WTC11 (cell line): ENCODE measurements at regions not wholly inside any gene's neighbourhood (a gene's known extent, or its start where the extent isn't known, plus 50 kb on each side); places are given as distances from the start of the nearest gene placed in this dataset.

Experiments used
- ATAC-seq: fragments of 200-7000 bp; cut with Tn5 transposase; 2 replicates; pipeline ENCODE4 v1.10.0; 2021; ENCODE audit warnings: mild to moderate bottlenecking, moderate library complexity
- CTCF ChIA-PET: fragments of 300-600 bp; sonication (Branson Sonifier 250); formaldehyde crosslinking; loops from one replicate; lab custom pipeline; 2021; ENCODE audit warnings: antibody characterized with exemption; lab: Charles Lee
- POLR2A ChIA-PET: fragments of 350-600 bp; sonication (Branson Sonifier 250); formaldehyde crosslinking; loops from one replicate; lab custom pipeline; 2021; ENCODE audit warnings: antibody characterized with exemption; lab: Charles Lee
- DNase-seq: peaks from one replicate; pipeline ENCODE4 v3.0.0; 2021; ENCODE audit warnings: low spot score
- H3K27ac Mint-ChIP-seq: 2 replicates; pipeline ENCODE4 v1.8.0; 2021; ENCODE audit warnings: mixed read lengths
- H3K27me3 Mint-ChIP-seq: 2 replicates; pipeline ENCODE4 v1.8.0; 2021; ENCODE audit warnings: low read depth, mild to moderate bottlenecking, moderate library complexity, mixed read lengths
- H3K36me3 Mint-ChIP-seq: 2 replicates; pipeline ENCODE4 v1.8.0; 2021; ENCODE audit warnings: mixed read lengths
- H3K4me1 Mint-ChIP-seq: 2 replicates; pipeline ENCODE4 v1.8.0; 2022; ENCODE audit warnings: mixed read lengths
- H3K4me3 Mint-ChIP-seq: 2 replicates; pipeline ENCODE4 v1.8.0; 2021; ENCODE audit warnings: mild to moderate bottlenecking, moderate library complexity, mixed read lengths
- H3K9me3 Mint-ChIP-seq: 2 replicates; pipeline ENCODE4 v1.8.0; 2021; ENCODE audit warnings: mixed read lengths
- CBFB ChIP-seq: sonication (generic); formaldehyde crosslinking; IDR thresholded peaks from 2 replicates; pipeline ENCODE4 v1.8.1; 2022; ENCODE audit warnings: mild to moderate bottlenecking, low read depth, missing genetic modification reagents
- CTCF ChIP-seq: fragments of 200-600 bp; IDR thresholded peaks from 2 replicates; pipeline ENCODE4 v1.8.0; 2022; ENCODE audit warnings: antibody characterized with exemption
- ETV6 ChIP-seq: sonication (generic); formaldehyde crosslinking; IDR thresholded peaks from 2 replicates; pipeline ENCODE4 v1.8.1; 2022; ENCODE audit warnings: mild to moderate bottlenecking, missing genetic modification reagents
- FOXP4 ChIP-seq: sonication (generic); formaldehyde crosslinking; IDR thresholded peaks from 2 replicates; pipeline ENCODE4 v1.8.0; 2022; ENCODE audit warnings: mild to moderate bottlenecking, missing genetic modification reagents
- IRF1 ChIP-seq: sonication (generic); formaldehyde crosslinking; IDR thresholded peaks from 2 replicates; pipeline ENCODE4 v1.8.0; 2023; ENCODE audit warnings: missing genetic modification reagents
- MYBL2 ChIP-seq: sonication (generic); formaldehyde crosslinking; IDR thresholded peaks from 2 replicates; pipeline ENCODE4 v1.8.1; 2023; ENCODE audit warnings: mild to moderate bottlenecking, moderate library complexity, missing genetic modification reagents
- SMAD3 ChIP-seq: sonication (generic); formaldehyde crosslinking; IDR thresholded peaks from 2 replicates; pipeline ENCODE4 v1.8.0; 2022; ENCODE audit warnings: missing genetic modification reagents, mild to moderate bottlenecking, borderline replicate concordance
- SMAD4 ChIP-seq: sonication (generic); formaldehyde crosslinking; IDR thresholded peaks from 2 replicates; pipeline ENCODE4 v1.8.0; 2022; ENCODE audit warnings: mild to moderate bottlenecking, missing genetic modification reagents
- TCF7 ChIP-seq: sonication (generic); formaldehyde crosslinking; IDR thresholded peaks from 2 replicates; pipeline ENCODE4 v1.8.0; 2022; ENCODE audit warnings: mild to moderate bottlenecking, low read depth, missing genetic modification reagents, moderate library complexity
- TEAD1 ChIP-seq: sonication (generic); formaldehyde crosslinking; IDR thresholded peaks from 2 replicates; pipeline ENCODE4 v1.8.0; 2022; ENCODE audit warnings: mild to moderate bottlenecking, missing genetic modification reagents
- USF1 ChIP-seq: sonication (generic); formaldehyde crosslinking; IDR thresholded peaks from 2 replicates; pipeline ENCODE4 v1.8.0; 2022; ENCODE audit warnings: mild to moderate bottlenecking, missing genetic modification reagents
- USF2 ChIP-seq: sonication (generic); formaldehyde crosslinking; IDR thresholded peaks from 2 replicates; pipeline ENCODE4 v1.8.1; 2023; ENCODE audit warnings: mild to moderate bottlenecking, missing genetic modification reagents, moderate library complexity
- ZNF219 ChIP-seq: sonication (generic); formaldehyde crosslinking; IDR thresholded peaks from 2 replicates; pipeline ENCODE4 v1.8.0; 2023; ENCODE audit warnings: missing genetic modification reagents, mild to moderate bottlenecking, borderline replicate concordance
- ZNF281 ChIP-seq: sonication (generic); formaldehyde crosslinking; IDR thresholded peaks from 2 replicates; pipeline ENCODE4 v1.8.0; 2023; ENCODE audit warnings: mild to moderate bottlenecking, missing genetic modification reagents
- ZNF512 ChIP-seq: sonication (generic); formaldehyde crosslinking; IDR thresholded peaks from 2 replicates; pipeline ENCODE4 v1.8.1; 2022; ENCODE audit warnings: missing genetic modification reagents, borderline replicate concordance

GRCh38 chr1:199161319-199161680 lies 522.5 kb downstream of the PTPRC start:
- no peak for DNase-seq

GRCh38 chr1:199161766-199162303 lies 523.0 kb downstream of the PTPRC start:
- peaks cover 13% of the 10 kb centered on the region for H3K4me1 Mint-ChIP-seq
- no peaks in the 10 kb centered on the region for H3K36me3 Mint-ChIP-seq
- no peaks in the 10 kb centered on the region for H3K9me3 Mint-ChIP-seq
- peak overlapping the region; percentile 87 for H3K27ac Mint-ChIP-seq
- H3K27me3 Mint-ChIP-seq = no peaks in the 10 kb centered on the region
- CTCF ChIA-PET = no interaction called here
- POLR2A ChIA-PET = no interaction called here
- no peak for DNase-seq
- TF ChIP-seq FOXP4 (CRISPR knock-in tag) (no peak), SMAD4 (CRISPR knock-in tag) (no peak), ZNF219 (no peak), USF2 (CRISPR knock-in tag) (no peak)
- peak; percentile 32; the same call in 1 of the 2 replicates for ATAC-seq
- H3K4me3 Mint-ChIP-seq = no peak overlapping the region

More at GRCh38 chr1:199161319-199161680, 522.5 kb downstream of the PTPRC start:
- Mint-ChIP-seq H3K27me3 (no peaks in the 10 kb centered on the region), H3K4me3 (no peak overlapping the region)
- no peak for TF ChIP-seq CTCF
- no peak for TF ChIP-seq SMAD3 (CRISPR knock-in tag)
- no peak for TF ChIP-seq ZNF512 (CRISPR knock-in tag)
- TF ChIP-seq MYBL2 (CRISPR knock-in tag) = no peak
- no peak for TF ChIP-seq USF1 (CRISPR knock-in tag)
- no peak for TF ChIP-seq IRF1 (CRISPR knock-in tag)
- TF ChIP-seq, all 79 proteins: peak for 0
- no peaks in the 10 kb centered on the region for H3K9me3 Mint-ChIP-seq
- no peaks in the 10 kb centered on the region for H3K36me3 Mint-ChIP-seq
- CTCF ChIA-PET = no interaction called here
- peak; percentile 81 for ATAC-seq
- POLR2A ChIA-PET = no interaction called here
- no peak overlapping the region; the same call in 1 of the 2 replicates for H3K27ac Mint-ChIP-seq
- H3K4me1 Mint-ChIP-seq = peaks cover 16% of the 10 kb centered on the region

- no peak overlapping the region for H3K4me3 Mint-ChIP-seq
- TF ChIP-seq USF1 (CRISPR knock-in tag) = no peak
- no peak for TF ChIP-seq TEAD1 (CRISPR knock-in tag)
- no peak for TF ChIP-seq ZNF281 (CRISPR knock-in tag)
- no peak for TF ChIP-seq USF2 (CRISPR knock-in tag)
- no peak for TF ChIP-seq TCF7
- no peak for TF ChIP-seq CBFB
- no peak for TF ChIP-seq ETV6 (CRISPR knock-in tag)
- ChIA-PET CTCF (no interaction called here), POLR2A (no interaction called here)
- ATAC-seq = no peak
- H3K27ac Mint-ChIP-seq = no peak overlapping the region
- DNase-seq = no peak
- peaks cover 12% of the 10 kb centered on the region for H3K4me1 Mint-ChIP-seq
- H3K27me3 Mint-ChIP-seq = no peaks in the 10 kb centered on the region
- no peaks in the 10 kb centered on the region for H3K36me3 Mint-ChIP-seq
- H3K9me3 Mint-ChIP-seq = no peaks in the 10 kb centered on the region
Observed at GRCh38 chr1:199163267-199163666, 524.4 kb downstream of the PTPRC start.
